Fibroblast of lung (primary cell): ENCODE measurements at regions not wholly inside any gene's neighbourhood (a gene's known extent, or its start where the extent isn't known, plus 50 kb on each side); places are given as distances from the start of the nearest gene placed in this dataset.

Source experiments
- DNase-seq, 2 donors: peaks; one replicate each; pipeline versions ENCODE4 v3.0.0 to v3.0.0-alpha.2; 2010; ENCODE audit warnings: low read depth in 2 of 2
- H2AFZ ChIP-seq: 2 replicates; pipeline ENCODE4 v1.5.1; 2012; ENCODE audit warnings: low read length, control low read depth, inconsistent platforms
- H3K27ac ChIP-seq: 2 replicates; pipeline ENCODE4 v1.5.1; 2011; ENCODE audit warnings: low read length, control low read depth; ENCODE audit not compliant: insufficient read depth
- H3K27me3 ChIP-seq: 2 replicates; pipeline ENCODE4 v1.5.1; 2011; ENCODE audit warnings: mild to moderate bottlenecking, low read length; ENCODE audit not compliant: control insufficient read depth, insufficient read depth
- H3K36me3 ChIP-seq: 2 replicates; pipeline ENCODE4 v1.5.1; 2011; ENCODE audit warnings: low read length; ENCODE audit not compliant: control insufficient read depth, insufficient read depth
- H3K4me1 ChIP-seq: 2 replicates; pipeline ENCODE4 v1.5.1; 2011; ENCODE audit warnings: low read length; ENCODE audit not compliant: control insufficient read depth, insufficient read depth; ENCODE audit errors: extremely low read depth
- H3K4me2 ChIP-seq: 2 replicates; pipeline ENCODE4 v1.5.1; 2011; ENCODE audit warnings: low read length, control low read depth; ENCODE audit not compliant: insufficient read depth; ENCODE audit errors: extremely low read depth
- H3K4me3 ChIP-seq, 4 experiments: fragments of 200-600 bp in 1 of 4; sonication (generic) in 1 of 4; replicated peaks in 1 of 4; 2 replicates each; pipeline ENCODE4 v1.5.1; 2011 to 2016; ENCODE audit warnings: low read length in 4 of 4, low read depth in 3 of 4, mild to moderate bottlenecking in 3 of 4, control low read depth in 2 of 4, inconsistent platforms in 1 of 4, mixed read lengths in 1 of 4; ENCODE audit not compliant: insufficient read depth in 1 of 4; ENCODE audit errors: control extremely low read depth in 1 of 4
- H3K79me2 ChIP-seq: 2 replicates; pipeline ENCODE4 v1.5.1; 2012; ENCODE audit warnings: mild to moderate bottlenecking, low read length, inconsistent platforms; ENCODE audit not compliant: control insufficient read depth, insufficient read depth
- H3K9ac ChIP-seq: 2 replicates; pipeline ENCODE4 v1.5.1; 2011; ENCODE audit warnings: mild to moderate bottlenecking, low read length, control low read depth; ENCODE audit not compliant: insufficient read depth
- H3K9me3 ChIP-seq: 2 replicates; pipeline ENCODE4 v1.5.1; 2012; ENCODE audit warnings: low read depth, low read length; ENCODE audit not compliant: control insufficient read depth, insufficient read depth
- H4K20me1 ChIP-seq: 2 replicates; pipeline ENCODE4 v1.5.1; 2011; ENCODE audit warnings: low read length; ENCODE audit not compliant: control insufficient read depth, insufficient read depth; ENCODE audit errors: extremely low read depth
- CTCF ChIP-seq, 2 donors: IDR thresholded peaks in 1 of 2; conservative IDR thresholded peaks in 1 of 2; 1 replicate in 1 of 2; 2 replicates in 1 of 2; pipeline ENCODE4 v1.5.1; 2011 to 2012; ENCODE audit warnings: low read length in 2 of 2, control low read depth in 1 of 2, inconsistent platforms in 1 of 2, low read depth in 1 of 2, mild to moderate bottlenecking in 1 of 2
- EZH2 ChIP-seq: IDR thresholded peaks from 2 replicates; pipeline ENCODE4 v1.5.1; 2012; ENCODE audit warnings: low read length, control low read depth, mild to moderate bottlenecking; ENCODE audit errors: missing control alignments

GRCh38 chr22:27142286-27142685, 484.9 kb downstream of the MIAT start:
- no peak overlapping the region for H3K4me2 ChIP-seq

GRCh38 chr22:27144321-27144720, 486.9 kb downstream of the MIAT start:
- H2AFZ ChIP-seq: no peak overlapping the region
- no peak for DNase-seq
- H3K79me2 ChIP-seq: no peaks in the 10 kb centered on the region
- no peak overlapping the region for H3K27ac ChIP-seq
- H3K36me3 ChIP-seq: no peaks in the 10 kb centered on the region
- H3K4me3 ChIP-seq: no peak overlapping the region
- H3K9ac ChIP-seq: no peak overlapping the region
- no peak for TF ChIP-seq CTCF (conservative IDR thresholded peaks at IDR 0.05 in 1 of 2, IDR thresholded peaks at IDR 0.05 in 1 of 2; ENCODE audit: low read depth in 1 of 2, low read length in 2 of 2)
- no peak for TF ChIP-seq EZH2
- no peaks in the 10 kb centered on the region for H3K27me3 ChIP-seq
- no peaks in the 10 kb centered on the region for H4K20me1 ChIP-seq
- no peak overlapping the region for H3K4me2 ChIP-seq
- H3K4me1 ChIP-seq: peaks cover 5% of the 10 kb centered on the region
- no peaks in the 10 kb centered on the region for H3K9me3 ChIP-seq

More at GRCh38 chr22:27142286-27142685, 484.9 kb downstream of the MIAT start:
- no peaks in the 10 kb centered on the region for H3K9me3 ChIP-seq
- peaks cover 5% of the 10 kb centered on the region for H3K4me1 ChIP-seq
- H3K27ac ChIP-seq: no peak overlapping the region
- no peak for TF ChIP-seq CTCF (conservative IDR thresholded peaks at IDR 0.05 in 1 of 2, IDR thresholded peaks at IDR 0.05 in 1 of 2; ENCODE audit: low read depth in 1 of 2, low read length in 2 of 2)
- H3K36me3 ChIP-seq: no peaks in the 10 kb centered on the region
- no peak overlapping the region for H3K4me3 ChIP-seq
- no peak overlapping the region for H2AFZ ChIP-seq
- H4K20me1 ChIP-seq: no peaks in the 10 kb centered on the region
- H3K9ac ChIP-seq: no peak overlapping the region
- DNase-seq: no peak
- H3K79me2 ChIP-seq: no peaks in the 10 kb centered on the region
- no peaks in the 10 kb centered on the region for H3K27me3 ChIP-seq

- no peaks in the 10 kb centered on the region for H4K20me1 ChIP-seq
- no peak for TF ChIP-seq EZH2
- no peak for TF ChIP-seq CTCF (conservative IDR thresholded peaks at IDR 0.05 in 1 of 2, IDR thresholded peaks at IDR 0.05 in 1 of 2; ENCODE audit: low read depth in 1 of 2, low read length in 2 of 2)
Measured at GRCh38 chr22:27146866-27147633, 489.7 kb downstream of the MIAT start.

More at GRCh38 chr22:27146866-27147633, 489.7 kb downstream of the MIAT start:
- peaks cover 7% of the 10 kb centered on the region for H3K4me1 ChIP-seq
- no peaks in the 10 kb centered on the region for H3K27me3 ChIP-seq
- no peak overlapping the region for H3K4me3 ChIP-seq
- H2AFZ ChIP-seq: no peak overlapping the region
- H3K9me3 ChIP-seq: no peaks in the 10 kb centered on the region
- H3K36me3 ChIP-seq: no peaks in the 10 kb centered on the region
- H3K79me2 ChIP-seq: no peaks in the 10 kb centered on the region
- no peak overlapping the region for H3K27ac ChIP-seq
- no peak overlapping the region for H3K9ac ChIP-seq
- H3K4me2 ChIP-seq: no peak overlapping the region
- DNase-seq: no peak
